Sigmoid colon (tissue), 6 donors: ENCODE measurements at regions not wholly inside any gene's neighbourhood (a gene's known extent, or its start where the extent isn't known, plus 50 kb on each side); places are given as distances from the start of the nearest gene placed in this dataset.

Source experiments
- DNase-seq: peaks from one replicate; pipeline ENCODE4 v3.0.0-alpha.2; 2019
- H3K27ac ChIP-seq, 4 donors: fragments of 200-600 bp; sonication (generic); one replicate each; pipeline ENCODE4 v1.5.1; 2016 to 2019; ENCODE audit warnings: mild to moderate bottlenecking in 1 of 4
- H3K27me3 ChIP-seq, 3 donors: fragments of 200-600 bp; sonication (generic); one replicate each; pipeline ENCODE4 v1.5.1; 2019; ENCODE audit warnings: mild to moderate bottlenecking in 1 of 3
- H3K36me3 ChIP-seq, 4 donors: fragments of 200-600 bp; sonication (generic); one replicate each; pipeline ENCODE4 v1.5.1; 2016 to 2019
- H3K4me1 ChIP-seq, 4 donors: fragments of 200-600 bp; sonication (generic); one replicate each; pipeline ENCODE4 v1.5.1; 2017 to 2019
- H3K4me3 ChIP-seq, 4 donors: fragments of 200-600 bp; sonication (generic); one replicate each; pipeline ENCODE4 v1.5.1; 2017 to 2019; ENCODE audit warnings: mild to moderate bottlenecking in 2 of 4, moderate library complexity in 1 of 4
- H3K9me3 ChIP-seq, 4 donors: fragments of 200-600 bp in 3 of 4; sonication (generic) in 3 of 4; one replicate each; pipeline versions ENCODE4 v1.5.1 to v1.6.1; 2013 to 2019
- EP300 ChIP-seq, 4 donors: sonication (generic); formaldehyde crosslinking; IDR thresholded peaks; one replicate each; pipeline ENCODE4 v1.6.1; 2017; ENCODE audit warnings: antibody characterized with exemption in 4 of 4
- POLR2A ChIP-seq, 2 donors: fragments of 450-650 bp; IDR thresholded peaks; one replicate each; pipeline ENCODE4 v1.6.1; 2016; ENCODE audit warnings: antibody characterized with exemption in 2 of 2, mild to moderate bottlenecking in 2 of 2, moderate library complexity in 2 of 2
- POLR2AphosphoS5 ChIP-seq, 4 donors: sonication (generic); formaldehyde crosslinking; IDR thresholded peaks; one replicate each; pipeline ENCODE4 v1.6.1; 2017; ENCODE audit warnings: antibody characterized with exemption in 4 of 4
- WGBS, 2 donors: extraction: QIAGEN DNeasy Blood & Tissue Kit; methylation state at CpG; one replicate each; pipeline ENCODE4 v1.1.7; 2013; 5-methylcytosine and 5-hydroxymethylcytosine counted together
- intact Hi-C: fragments of 100-400 bp; cut with DNase I; formaldehyde crosslinking; loops from one replicate; pipeline ENCODE4 v1.15.1; 2023
- TF ChIP-seq, protein P1 (sequence below), 4 experiments: fragments of 450-650 bp in 3 of 4; fragments of 200-600 bp in 1 of 4; IDR thresholded peaks; one replicate each; pipeline ENCODE4 v1.5.1; 2016 to 2019; ENCODE audit warnings: antibody characterized with exemption in 4 of 4, mild to moderate bottlenecking in 3 of 4, moderate library complexity in 2 of 4
- donor health status: healthy with polysubstance abuse.
- donor health status: healthy.

DNA sequence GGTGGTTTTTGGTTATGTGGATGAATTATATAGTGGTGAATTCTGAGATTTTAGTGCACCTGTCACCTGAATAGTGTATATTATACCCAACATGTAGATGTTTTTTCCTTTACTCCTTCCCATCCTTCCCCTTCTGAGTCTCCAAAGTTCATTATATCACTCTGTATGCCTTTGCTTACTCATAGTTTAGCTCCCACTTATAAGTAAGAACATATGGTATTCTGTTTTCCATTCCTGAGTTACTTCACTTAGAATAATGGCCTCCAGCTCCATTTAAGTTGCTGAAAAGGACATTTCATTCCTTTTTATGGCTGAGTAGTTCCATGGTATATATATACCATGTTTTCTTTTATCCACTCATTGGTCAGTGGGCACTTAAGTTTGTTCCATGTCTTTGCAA is 161.6 kb upstream of the CD180 start:
- DNase-seq, result no peak
- no peak for TF ChIP-seq EP300 (IDR thresholded peaks at IDR 0.05)
- TF ChIP-seq, protein P1, sequence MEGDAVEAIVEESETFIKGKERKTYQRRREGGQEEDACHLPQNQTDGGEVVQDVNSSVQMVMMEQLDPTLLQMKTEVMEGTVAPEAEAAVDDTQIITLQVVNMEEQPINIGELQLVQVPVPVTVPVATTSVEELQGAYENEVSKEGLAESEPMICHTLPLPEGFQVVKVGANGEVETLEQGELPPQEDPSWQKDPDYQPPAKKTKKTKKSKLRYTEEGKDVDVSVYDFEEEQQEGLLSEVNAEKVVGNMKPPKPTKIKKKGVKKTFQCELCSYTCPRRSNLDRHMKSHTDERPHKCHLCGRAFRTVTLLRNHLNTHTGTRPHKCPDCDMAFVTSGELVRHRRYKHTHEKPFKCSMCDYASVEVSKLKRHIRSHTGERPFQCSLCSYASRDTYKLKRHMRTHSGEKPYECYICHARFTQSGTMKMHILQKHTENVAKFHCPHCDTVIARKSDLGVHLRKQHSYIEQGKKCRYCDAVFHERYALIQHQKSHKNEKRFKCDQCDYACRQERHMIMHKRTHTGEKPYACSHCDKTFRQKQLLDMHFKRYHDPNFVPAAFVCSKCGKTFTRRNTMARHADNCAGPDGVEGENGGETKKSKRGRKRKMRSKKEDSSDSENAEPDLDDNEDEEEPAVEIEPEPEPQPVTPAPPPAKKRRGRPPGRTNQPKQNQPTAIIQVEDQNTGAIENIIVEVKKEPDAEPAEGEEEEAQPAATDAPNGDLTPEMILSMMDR (IDR thresholded peaks at IDR 0.05), result no peak
- TF ChIP-seq POLR2A (IDR thresholded peaks at IDR 0.05), result no peak
- TF ChIP-seq POLR2AphosphoS5 (IDR thresholded peaks at IDR 0.05), result no peak
- intact Hi-C loops, result no loop called here
- Histone ChIP-seq H3K27me3 (no peaks in the 10 kb centered on the region), H3K9me3 (no peaks in the 10 kb centered on the region), H3K4me3 (no peak overlapping the region), H3K27ac (no peak overlapping the region), H3K36me3 (no peaks in the 10 kb centered on the region), H3K4me1 (peaks cover 0 to 10% (median 5%) of the 10 kb centered on the region in 4 donors)

DNA sequence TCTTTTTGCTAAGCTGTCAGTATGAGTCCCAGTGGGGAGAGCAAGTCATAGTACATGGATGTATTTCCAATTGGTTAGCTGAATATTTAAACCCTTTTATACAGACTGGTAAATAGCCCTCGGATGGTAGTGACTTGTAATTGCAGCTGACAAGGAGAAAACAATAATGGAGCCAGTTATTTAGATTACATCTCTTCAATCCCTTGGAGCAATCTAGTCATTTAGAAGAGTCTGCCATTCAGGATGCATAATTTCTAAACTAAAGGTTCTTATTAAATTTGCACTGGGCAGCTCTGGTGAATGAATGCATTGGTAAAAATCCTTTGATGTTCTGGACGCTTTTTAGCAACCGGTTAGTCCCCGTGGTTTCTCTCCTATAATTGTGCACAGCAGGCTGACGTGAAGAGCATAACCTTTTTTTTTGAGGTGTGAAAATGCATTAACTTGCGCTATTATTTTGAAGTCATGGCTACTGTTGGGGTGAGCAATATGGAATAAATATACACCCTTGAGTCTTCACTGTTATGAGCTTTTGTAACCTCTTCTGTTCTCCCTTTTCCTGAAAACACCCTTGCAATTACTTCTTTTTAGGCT is 158.6 kb upstream of the CD180 start:
- Histone ChIP-seq H3K27me3 (no peaks in the 10 kb centered on the region), H3K4me3 (no peak overlapping the region), H3K9me3 (no peaks in the 10 kb centered on the region), H3K36me3 (no peaks in the 10 kb centered on the region), H3K27ac (no peak overlapping the region), H3K4me1 (peaks cover 0 to 4% (median 0%) of the 10 kb centered on the region in 4 donors)
- 90 to 91% methylated on average over 6 of the region's 6 CpGs for WGBS, 2 donors
- TF ChIP-seq POLR2A (IDR thresholded peaks at IDR 0.05) (no peak), POLR2AphosphoS5 (IDR thresholded peaks at IDR 0.05) (no peak), EP300 (IDR thresholded peaks at IDR 0.05) (no peak)
- TF ChIP-seq, protein P1 (IDR thresholded peaks at IDR 0.05), result no peak
- intact Hi-C loops, result no loop called here
- DNase-seq, result no peak

DNA sequence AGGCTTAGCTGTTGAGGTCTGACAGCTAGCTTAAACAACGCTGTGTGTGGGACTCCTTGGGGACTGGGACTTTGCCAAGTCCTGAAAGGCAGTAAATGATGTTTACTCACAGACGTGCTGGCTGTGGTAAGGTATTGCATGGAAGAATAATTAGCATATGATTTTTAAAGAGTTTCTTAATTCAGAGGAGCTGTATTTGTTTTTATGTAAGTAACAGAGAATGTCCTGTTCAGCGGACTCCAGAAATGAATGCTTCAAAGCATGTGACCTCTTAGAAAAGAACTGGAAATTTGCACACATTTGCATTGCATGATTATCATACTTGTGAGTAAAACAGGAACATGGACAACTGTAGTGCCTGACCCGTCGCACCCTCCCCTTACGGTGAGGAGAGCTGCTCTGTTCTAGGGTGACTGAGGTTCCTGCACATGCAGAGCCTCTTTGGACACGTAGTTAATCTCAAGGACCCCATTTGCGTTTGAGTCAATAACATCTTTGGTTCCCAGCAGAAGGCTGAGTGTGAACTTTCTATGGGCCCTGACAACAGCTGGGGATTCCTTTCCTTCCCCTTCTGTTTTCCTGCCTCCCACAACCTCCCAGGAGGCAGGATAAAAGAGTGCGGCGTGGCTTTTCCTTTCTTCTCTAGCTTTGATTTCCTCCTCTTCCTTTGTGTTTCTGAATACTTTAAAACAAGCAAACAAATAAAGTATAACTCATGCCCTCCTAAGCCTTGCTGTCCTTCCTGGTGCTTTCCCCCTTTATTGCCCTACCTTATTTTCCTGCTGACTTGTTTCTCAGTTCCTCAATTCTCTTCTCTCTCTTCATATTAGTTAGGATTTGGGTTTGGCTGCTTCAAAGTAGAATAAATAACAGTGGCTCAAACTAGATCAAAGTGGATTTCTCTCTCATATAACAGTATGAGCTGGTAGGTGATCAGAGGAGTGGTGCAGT is 157.2 kb upstream of the CD180 start:
- H3K27ac ChIP-seq, result no peak overlapping the region
- H3K9me3 ChIP-seq, result no peaks in the 10 kb centered on the region
- no peaks in the 10 kb centered on the region for H3K27me3 ChIP-seq
- WGBS, 2 donors, result 14 to 59% methylated on average over 10 of the region's 10 CpGs
- peaks cover 0 to 4% (median 0%) of the 10 kb centered on the region in 4 donors for H3K4me1 ChIP-seq
- TF ChIP-seq, protein P1 (IDR thresholded peaks at IDR 0.05), result no peak
- no peak for TF ChIP-seq POLR2AphosphoS5 (IDR thresholded peaks at IDR 0.05)
- no peak for TF ChIP-seq EP300 (IDR thresholded peaks at IDR 0.05)
- TF ChIP-seq POLR2A (IDR thresholded peaks at IDR 0.05), result no peak
- no peak overlapping the region for H3K4me3 ChIP-seq
- intact Hi-C loops, result no loop called here
- no peaks in the 10 kb centered on the region for H3K36me3 ChIP-seq
- DNase-seq, result no peak

DNA sequence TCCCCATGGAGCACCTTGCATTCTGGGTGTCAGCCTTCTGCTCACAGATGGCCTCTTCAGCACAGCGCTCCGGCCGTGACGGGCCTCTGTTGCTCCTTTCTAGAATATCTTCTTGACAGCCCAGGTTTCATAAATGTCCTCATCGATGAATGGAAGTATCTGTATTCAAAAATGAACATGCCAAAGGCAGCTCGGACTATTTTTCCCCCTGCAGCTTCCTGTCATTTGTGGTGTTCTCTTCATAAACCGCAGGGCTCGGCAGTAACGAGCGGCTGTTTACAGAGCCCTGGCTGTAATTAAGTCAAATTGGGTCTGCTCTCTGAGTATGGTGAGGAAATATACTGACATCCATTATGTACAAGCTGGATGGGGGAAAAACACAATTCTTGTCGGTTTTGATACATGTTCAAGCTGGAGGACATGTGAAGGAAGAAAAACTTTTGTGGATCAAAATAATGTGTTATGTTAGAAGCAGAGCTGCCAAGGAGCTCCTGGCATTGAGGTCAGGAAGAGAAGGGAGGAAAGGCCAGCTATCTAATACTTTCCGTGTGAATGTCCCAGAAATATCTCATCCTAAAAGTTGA is 154.1 kb upstream of the CD180 start:
- Histone ChIP-seq H3K27me3 (no peaks in the 10 kb centered on the region), H3K36me3 (no peaks in the 10 kb centered on the region), H3K4me3 (no peak overlapping the region), H3K4me1 (peaks cover 0 to 4% (median 0%) of the 10 kb centered on the region in 4 donors), H3K27ac (peak overlapping the region in 2 of 4 donors; percentile 16 to 45), H3K9me3 (no peaks in the 10 kb centered on the region)
- intact Hi-C loops, result no loop called here
- WGBS, 2 donors, result 53 to 77% methylated on average over 12 of the region's 12 CpGs
- peak; percentile 54 for DNase-seq
- TF ChIP-seq EP300 (IDR thresholded peaks at IDR 0.05), result no peak
- TF ChIP-seq, protein P1 (IDR thresholded peaks at IDR 0.05), result no peak
- no peak for TF ChIP-seq POLR2A (IDR thresholded peaks at IDR 0.05)
- TF ChIP-seq POLR2AphosphoS5 (IDR thresholded peaks at IDR 0.05), result no peak
